ENCODE measurements at regions not wholly inside any gene's neighbourhood (a gene's known extent, or its start where the extent isn't known, plus 50 kb on each side); places are given as distances from the start of the nearest gene placed in this dataset.
"Not testable (repeated sequence)": the region's sequence is repeated elsewhere in the genome, so short reads cannot be mapped to it uniquely, and the experiment has no call there.

GRCh38 chrX:41022566-41022965, 62.7 kb upstream of the USP9X start:
- no peak for TF ChIP-seq ZFX (IDR thresholded peaks at IDR 0.05)
- TF ChIP-seq CTCF (conservative IDR thresholded peaks at IDR 0.05) = no peak
- H3K27ac ChIP-seq = no peak overlapping the region

DNA sequence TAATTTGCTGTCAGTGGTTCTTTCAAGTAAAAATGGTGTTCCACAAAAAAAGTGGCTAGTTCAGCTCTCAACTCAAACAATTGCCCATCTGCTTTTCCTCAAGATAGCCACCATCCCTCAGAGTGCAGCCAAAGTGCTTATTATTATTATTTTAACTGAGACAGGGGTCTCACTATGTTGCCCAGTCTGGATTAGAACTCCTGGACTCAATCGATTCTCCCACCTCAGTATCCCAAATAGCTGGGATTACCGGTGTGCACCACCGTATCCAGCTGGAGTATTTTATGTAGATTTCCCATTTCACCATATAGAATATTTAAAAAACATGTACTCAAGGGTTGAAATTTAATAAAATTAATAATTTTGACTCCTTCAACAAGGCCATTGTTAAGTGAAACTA, 62.1 kb upstream of the USP9X start:
- no peak overlapping the region for H3K27ac ChIP-seq
- TF ChIP-seq CTCF (conservative IDR thresholded peaks at IDR 0.05) = no peak
- TF ChIP-seq ZFX (IDR thresholded peaks at IDR 0.05) = no peak

DNA sequence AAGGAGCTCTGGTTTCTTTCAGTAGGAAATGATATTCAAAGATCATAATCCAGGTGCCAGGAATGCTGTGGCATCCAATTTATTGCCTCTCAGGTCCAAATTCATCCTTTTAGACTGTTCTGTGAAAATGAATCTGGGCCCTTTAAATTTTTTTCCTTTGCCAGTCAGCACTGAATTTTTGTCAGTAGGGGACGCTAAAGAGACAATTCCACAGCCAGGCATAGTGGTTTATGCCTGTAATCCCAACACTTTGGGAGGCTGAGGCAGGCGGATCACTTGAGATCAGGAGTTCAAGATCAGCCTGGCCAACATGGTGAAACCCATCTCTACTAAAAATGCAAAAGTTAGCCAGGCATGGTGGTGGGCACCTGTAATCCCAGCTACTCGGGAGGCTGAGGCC, 60.9 kb upstream of the USP9X start:
- peak; percentile 31 for TF ChIP-seq CTCF (conservative IDR thresholded peaks at IDR 0.05)
- H3K27ac ChIP-seq = not testable (repeated sequence)

DNA sequence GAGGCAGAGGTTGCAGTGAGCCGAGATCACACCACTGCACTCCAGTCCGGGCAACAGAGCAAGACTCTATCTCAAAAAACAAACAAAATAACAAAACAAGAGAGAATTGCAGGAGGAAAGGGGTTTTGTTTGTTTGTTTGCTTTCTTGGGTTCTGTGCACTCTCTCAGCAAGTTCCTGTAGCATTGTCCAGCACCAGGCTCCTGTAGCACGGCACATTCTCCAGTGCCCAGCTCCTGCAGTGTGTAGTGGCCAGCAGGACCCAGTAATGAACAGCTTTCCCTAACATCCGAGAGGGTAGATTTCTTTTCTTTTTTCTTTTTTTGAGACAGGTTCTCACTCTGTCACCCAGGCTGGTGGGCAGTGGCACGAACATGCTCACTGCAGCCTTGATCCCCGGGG, 60.5 kb upstream of the USP9X start:
- no peak for TF ChIP-seq CTCF (conservative IDR thresholded peaks at IDR 0.05)
- no peak for TF ChIP-seq ZFX (IDR thresholded peaks at IDR 0.05)
- no peak overlapping the region for H3K27ac ChIP-seq

DNA sequence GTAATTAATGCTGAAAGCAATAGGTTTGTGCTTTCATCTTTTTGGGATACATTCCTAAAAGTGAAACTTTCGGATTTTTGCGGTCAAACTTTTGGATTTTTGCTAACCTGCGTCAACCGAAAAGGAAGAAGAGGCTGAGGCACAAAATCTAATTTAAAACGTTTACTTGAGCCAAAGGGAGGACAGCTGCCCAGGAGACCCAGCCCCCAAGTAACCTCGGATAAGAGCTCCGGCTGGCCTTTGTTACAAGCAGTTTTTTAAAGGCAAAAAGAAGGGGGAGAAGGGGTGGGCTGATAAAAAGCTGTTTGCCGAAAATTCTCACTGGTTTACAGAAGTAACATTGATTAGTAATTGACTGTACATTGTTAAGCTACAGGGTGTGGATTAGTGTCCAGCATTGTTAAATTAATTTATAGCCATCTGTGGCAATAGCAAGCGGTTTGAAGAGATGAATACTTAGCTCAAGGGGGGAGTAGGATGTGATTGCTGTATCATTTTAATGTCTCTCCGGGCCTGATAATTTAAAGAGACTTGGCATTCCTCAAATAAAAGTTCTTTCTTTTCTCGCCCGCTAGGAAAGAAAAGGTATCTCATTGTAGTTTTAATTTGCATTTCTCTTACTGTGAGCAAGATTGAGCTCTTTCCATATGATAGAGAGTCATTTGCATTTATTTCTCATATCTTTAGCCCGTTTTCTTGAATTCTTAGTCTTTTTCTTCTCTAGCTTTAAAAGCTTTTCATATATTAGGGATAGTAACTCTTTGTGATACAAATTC, 59.1 kb upstream of the USP9X start:
- TF ChIP-seq CTCF (conservative IDR thresholded peaks at IDR 0.05) = no peak
- TF ChIP-seq ZFX (IDR thresholded peaks at IDR 0.05) = no peak
- H3K27ac ChIP-seq = no peak overlapping the region

- TF ChIP-seq CTCF (conservative IDR thresholded peaks at IDR 0.05) = no peak
- TF ChIP-seq ZFX (IDR thresholded peaks at IDR 0.05) = no peak
- H3K27ac ChIP-seq = no peak overlapping the region
These were observed 58.6 kb upstream of the USP9X start for GRCh38 chrX:41026702-41027078.

DNA sequence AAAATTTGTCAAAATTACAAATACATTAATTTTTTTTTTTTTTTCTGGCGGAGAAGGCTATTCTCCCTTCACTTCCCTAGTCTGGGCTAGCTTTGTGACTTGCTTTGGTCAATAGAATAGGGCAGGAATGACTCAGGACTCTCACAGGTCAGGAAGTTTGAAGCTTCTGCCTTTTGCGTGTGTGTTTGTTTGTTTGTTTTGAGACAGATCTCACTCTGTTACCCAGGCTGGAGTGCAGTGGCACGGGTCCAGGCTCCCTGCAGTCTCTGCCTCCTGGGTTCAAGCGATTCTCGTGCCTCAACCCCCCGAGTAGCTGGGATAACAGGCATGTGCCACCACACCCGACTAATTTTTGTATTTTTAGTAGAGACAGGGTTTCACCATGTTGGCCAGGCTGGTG, 55.9 kb upstream of the USP9X start:
- TF ChIP-seq ZFX (IDR thresholded peaks at IDR 0.05) = no peak
- no peak for TF ChIP-seq CTCF (conservative IDR thresholded peaks at IDR 0.05)
- H3K27ac ChIP-seq = no peak overlapping the region

Data from C4-2B (cell line).